Gastrocnemius medialis (tissue), 4 donors: ENCODE measurements at regions not wholly inside any gene's neighbourhood (a gene's known extent, or its start where the extent isn't known, plus 50 kb on each side); places are given as distances from the start of the nearest gene placed in this dataset.
"Not testable (repeated sequence)": the region's sequence is repeated elsewhere in the genome, so short reads cannot be mapped to it uniquely, and the experiment has no call there.

ENCODE experiments used
- CTCF ChIP-seq, 5 experiments: fragments of 450-650 bp in 3 of 5; fragments of 200-600 bp in 2 of 5; sonication (generic) in 2 of 5; IDR thresholded peaks in 4 of 5; conservative IDR thresholded peaks in 1 of 5; 1 replicate in 4 of 5; 2 replicates in 1 of 5; pipeline ENCODE4 v1.5.1; 2016 to 2019; ENCODE audit warnings: antibody characterized with exemption in 5 of 5, mild to moderate bottlenecking in 3 of 5, moderate library complexity in 3 of 5
- POLR2A ChIP-seq, 2 donors: fragments of 450-650 bp; IDR thresholded peaks; one replicate each; pipeline ENCODE4 v1.6.1; 2017; ENCODE audit warnings: antibody characterized with exemption in 2 of 2, mild to moderate bottlenecking in 2 of 2, moderate library complexity in 2 of 2

GRCh38 chr9:13907842-13908241, 406.1 kb downstream of the NFIB start:
- not testable (repeated sequence) for TF ChIP-seq CTCF (IDR thresholded peaks at IDR 0.05 in 4 of 5, conservative IDR thresholded peaks at IDR 0.05 in 1 of 5); POLR2A (IDR thresholded peaks at IDR 0.05)
